HepG2 (cell line): ENCODE measurements at regions not wholly inside any gene's neighbourhood (a gene's known extent, or its start where the extent isn't known, plus 50 kb on each side); places are given as distances from the start of the nearest gene placed in this dataset.

ENCODE experiments used
- ATAC-seq: fragments of 200-7000 bp; cut with Tn5 transposase; 3 replicates; pipeline ENCODE4 v1.9.1; 2020; ENCODE audit warnings: mild to moderate bottlenecking, moderate library complexity
- BruUV-seq: library from RNA; stranded (reverse); fragments of 400-500 nt; replicated peaks from 2 replicates; lab custom pipeline; 2021; lab: Mats Ljungman, UMichigan
- CTCF ChIA-PET: fragments of 300-600 bp; formaldehyde crosslinking; extraction: SDS; loops from one replicate; lab custom pipeline; 2021; ENCODE audit warnings: low total read pairs, inconsistent platforms, low intra/inter-chr PET ratio; lab: Yijun Ruan, JAX
- POLR2A ChIA-PET: fragments of 350-600 bp; sonication (Branson Sonifier 250); formaldehyde crosslinking; loops from one replicate; lab custom pipeline; 2020; ENCODE audit warnings: antibody characterized with exemption, inconsistent platforms; lab: Yijun Ruan, JAX
- DNase-seq: peaks from one replicate; pipeline ENCODE4 v3.0.0-alpha.2; 2015; ENCODE audit warnings: low spot score
- FAIRE-seq: peaks from 3 replicates; lab custom pipeline; 2011; peaks lifted over from hg19 to GRCh38; lab: Jason Lieb, UNC
- H2AFZ ChIP-seq: one replicate; pipeline ENCODE4 v1.6.1; 2011; ENCODE audit warnings: low read length, inconsistent platforms
- H3K27ac ChIP-seq: fragments of 300-600 bp; 3 replicates; pipeline ENCODE4 v1.8.0; 2011; ENCODE audit warnings: mixed run types, mild to moderate bottlenecking, mixed read lengths, low read length, inconsistent platforms; ENCODE audit not compliant: insufficient read depth; ENCODE audit errors: extremely low read length
- H3K27me3 ChIP-seq, 2 experiments: fragments of 200-600 bp in 1 of 2; 2 replicates in 1 of 2; 3 replicates in 1 of 2; pipeline versions ENCODE4 v1.6.0 to v1.8.0; 2011; ENCODE audit warnings: low read length in 2 of 2, mild to moderate bottlenecking in 2 of 2, moderate library complexity in 2 of 2, inconsistent platforms in 1 of 2; ENCODE audit not compliant: insufficient read depth in 2 of 2, control insufficient read depth in 1 of 2
- H3K36me3 ChIP-seq, 2 experiments: fragments of 200-600 bp in 1 of 2; replicated peaks in 1 of 2; 2 replicates in 1 of 2; 3 replicates in 1 of 2; pipeline versions ENCODE4 v1.5.1 to v1.8.0; 2011; ENCODE audit warnings: low read length in 2 of 2, inconsistent platforms in 1 of 2; ENCODE audit not compliant: insufficient read depth in 2 of 2, control insufficient read depth in 1 of 2
- H3K4me1 ChIP-seq: 2 replicates; pipeline ENCODE4 v1.5.1; 2012; ENCODE audit warnings: low read length, inconsistent platforms; ENCODE audit not compliant: insufficient read depth
- H3K4me2 ChIP-seq: 2 replicates; pipeline ENCODE4 v1.6.0; 2011; ENCODE audit warnings: low read depth, low read length, inconsistent platforms
- H3K4me3 ChIP-seq, 3 experiments: fragments of 200-600 bp in 1 of 3; sonication (generic), shearing (Covaris generic) in 1 of 3; replicated peaks in 1 of 3; 2 replicates each; pipeline ENCODE4 v1.5.1; 2011 to 2016; ENCODE audit warnings: low read length in 3 of 3, inconsistent platforms in 2 of 3, low read depth in 2 of 3, mild to moderate bottlenecking in 2 of 3, control low read depth in 1 of 3, mixed read lengths in 1 of 3; ENCODE audit not compliant: insufficient read depth in 1 of 3
- H3K79me2 ChIP-seq: one replicate; pipeline ENCODE4 v1.6.1; 2011; ENCODE audit warnings: low read length, inconsistent platforms; ENCODE audit not compliant: insufficient read depth
- H3K9ac ChIP-seq: 2 replicates; pipeline ENCODE4 v1.6.0; 2011; ENCODE audit warnings: mild to moderate bottlenecking, low read depth, low read length, inconsistent platforms; ENCODE audit not compliant: insufficient read depth
- H3K9me3 ChIP-seq: 2 replicates; pipeline ENCODE4 v1.5.1; 2012; ENCODE audit warnings: mild to moderate bottlenecking, low read length
- H4K20me1 ChIP-seq: 2 replicates; pipeline ENCODE4 v1.6.0; 2011; ENCODE audit warnings: inconsistent platforms, mild to moderate bottlenecking, low read length, moderate library complexity; ENCODE audit not compliant: insufficient read depth
- GZF1 ChIP-seq: sonication (generic); formaldehyde crosslinking; IDR thresholded peaks from 2 replicates; pipeline ENCODE4 v1.5.1; 2020; ENCODE audit warnings: mild to moderate bottlenecking, missing genetic modification reagents
- NFE2 ChIP-seq: sonication (generic); formaldehyde crosslinking; IDR thresholded peaks from 2 replicates; pipeline ENCODE4 v1.4.0; 2020; ENCODE audit warnings: missing genetic modification reagents
- NR2F6 ChIP-seq, 2 experiments: IDR thresholded peaks; 2 replicates each; pipeline ENCODE4 v1.6.1; 2016; ENCODE audit warnings: antibody characterized with exemption in 1 of 2, mild to moderate bottlenecking in 1 of 2
- ZNF10 ChIP-seq: sonication (generic); formaldehyde crosslinking; IDR thresholded peaks from 2 replicates; pipeline ENCODE4 v1.4.0; 2020; ENCODE audit warnings: mild to moderate bottlenecking, low read depth, missing genetic modification reagents, borderline replicate concordance
- ZNF263 ChIP-seq: sonication (generic); formaldehyde crosslinking; IDR thresholded peaks from 2 replicates; pipeline ENCODE4 v1.4.0; 2020; ENCODE audit warnings: missing genetic modification reagents
- ZNF614 ChIP-seq: IDR thresholded peaks from 2 replicates; pipeline ENCODE4 v1.6.1; 2018; ENCODE audit warnings: missing biosample characterization, missing genetic modification reagents, inconsistent platforms, borderline replicate concordance
- ZNF639 ChIP-seq: conservative IDR thresholded peaks from 2 replicates; pipeline ENCODE4 v1.6.1; 2018; ENCODE audit warnings: missing genetic modification reagents
- ZNF687 ChIP-seq: sonication (generic); formaldehyde crosslinking; IDR thresholded peaks from 2 replicates; pipeline ENCODE4 v1.5.1; 2020; ENCODE audit warnings: mild to moderate bottlenecking, missing genetic modification reagents, moderate library complexity
- ZSCAN25 ChIP-seq: sonication (generic); formaldehyde crosslinking; IDR thresholded peaks from 2 replicates; pipeline ENCODE4 v1.8.0; 2022; ENCODE audit warnings: mild to moderate bottlenecking, missing genetic modification reagents
- WGBS: methylation state at CpG from one replicate; pipeline ENCODE4 v1.1.6; 2017; ENCODE audit warnings: low lambda C conversion rate; 5-methylcytosine and 5-hydroxymethylcytosine counted together
- in situ Hi-C: cut with HindIII; loops from 2 replicates; pipeline ENCODE4 v1.10.0; 2017; ENCODE audit warnings: low pct_unique_long_range_greater_than_20kb; ENCODE audit not compliant: extremely low pct_ligation_motif_present
- intact Hi-C: fragments of 100-400 bp; cut with micrococcal nuclease; formaldehyde crosslinking; loops from one replicate; pipeline ENCODE4 v1.10.0; 2022; ENCODE audit not compliant: unreplicated experiment

GRCh38 chr4:3361406-3361805 lies 68.6 kb downstream of the RGS12 start:
- H3K9me3 ChIP-seq, result no peaks in the 10 kb centered on the region
- no peak overlapping the region for H3K4me3 ChIP-seq
- H3K79me2 ChIP-seq, result peaks cover 13% of the 10 kb centered on the region
- H3K4me2 ChIP-seq, result no peak overlapping the region
- DNase-seq (no peak), ATAC-seq (no peak)
- in situ Hi-C loops (no loop called here), intact Hi-C loops (no loop called here)
- H3K4me1 ChIP-seq, result peaks cover 25% of the 10 kb centered on the region
- H2AFZ ChIP-seq, result no peak overlapping the region
- no peak overlapping the region for H3K9ac ChIP-seq
- whole genome bisulfite sequencing, result 95% methylated on average over 11 of the region's 12 CpGs
- H4K20me1 ChIP-seq, result no peaks in the 10 kb centered on the region
- no peaks in the 10 kb centered on the region; a peak in 1 of 5 replicates for H3K27me3 ChIP-seq
- no peak overlapping the region for H3K27ac ChIP-seq
- no peaks in the 10 kb centered on the region; a peak in 1 of 5 replicates for H3K36me3 ChIP-seq
- POLR2A ChIA-PET, result no interaction called here
- BruUV-seq, result no TSS peak
- peak; percentile 67 for TF ChIP-seq ZNF263
- TF ChIP-seq ZNF687, result peak; percentile 17; the same call in 1 of the 2 replicates
- 0 out of 2 replicates have a peak, but pooled peaks have one; percentile 43 for TF ChIP-seq ZSCAN25 (CRISPR knock-in tag)
- TF ChIP-seq NFE2 (CRISPR knock-in tag), result no peak
- TF ChIP-seq, all 625 proteins: peak for 3
- no peak for FAIRE-seq
- CTCF ChIA-PET, result no interaction called here

- CTCF ChIA-PET, result no interaction called here
- H3K36me3 ChIP-seq, result no peaks in the 10 kb centered on the region; a peak in 1 of 5 replicates
- H3K79me2 ChIP-seq, result peaks cover 8% of the 10 kb centered on the region
- no peak overlapping the region for H2AFZ ChIP-seq
- 95% methylated on average over 12 of the region's 12 CpGs for WGBS
- intact Hi-C loops (no loop called here), in situ Hi-C loops (no loop called here)
- H4K20me1 ChIP-seq, result no peaks in the 10 kb centered on the region
- no peak for ATAC-seq
- BruUV-seq, result no TSS peak
- no peak overlapping the region for H3K4me3 ChIP-seq
- H3K27ac ChIP-seq, result no peak overlapping the region
- no peaks in the 10 kb centered on the region; a peak in 1 of 5 replicates for H3K27me3 ChIP-seq
- FAIRE-seq, result no peak
- H3K9me3 ChIP-seq, result no peaks in the 10 kb centered on the region
- DNase-seq, result no peak
- no peak overlapping the region for H3K4me2 ChIP-seq
- POLR2A ChIA-PET, result no interaction called here
- H3K4me1 ChIP-seq, result peaks cover 25% of the 10 kb centered on the region
- H3K9ac ChIP-seq, result no peak overlapping the region
- no peak for TF ChIP-seq NR2F6 (IDR thresholded peaks at IDR 0.05)
- TF ChIP-seq NR2F6 (CRISPR knock-in tag; IDR thresholded peaks at IDR 0.05), result no peak
- no peak for TF ChIP-seq GZF1 (CRISPR knock-in tag)
- no peak for TF ChIP-seq ZNF639
- 0 out of 2 replicates have a peak, but pooled peaks have one; percentile 12 for TF ChIP-seq ZNF687
- TF ChIP-seq ZNF10 (CRISPR knock-in tag), result no peak
- no peak for TF ChIP-seq ZNF614 (CRISPR knock-in tag)
Measured at GRCh38 chr4:3361896-3362295, 69.1 kb downstream of the RGS12 start.
